ENCODE measurements at regions not wholly inside any gene's neighbourhood (a gene's known extent, or its start where the extent isn't known, plus 50 kb on each side); places are given as distances from the start of the nearest gene placed in this dataset.

DNA sequence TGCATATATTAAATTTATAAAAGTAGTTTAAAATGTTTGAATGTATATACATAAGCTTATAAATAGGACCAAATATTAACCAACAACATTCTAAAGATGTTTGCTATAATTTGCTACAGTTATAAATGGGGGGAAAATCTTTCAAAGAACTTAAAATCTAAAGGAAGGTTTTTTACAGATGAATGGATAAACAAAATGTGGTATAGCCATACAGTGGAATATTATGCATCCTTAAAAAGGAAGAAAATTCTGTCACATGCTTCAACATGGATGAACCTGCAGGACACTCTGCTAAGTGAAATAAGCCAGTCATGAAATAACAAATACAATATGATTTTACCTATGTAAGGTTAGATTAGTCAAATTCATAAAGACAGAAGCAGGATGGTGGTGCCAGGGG, 75.8 kb downstream of the TMEM17 start:
- Histone ChIP-seq H2AFZ (ENCODE audit: low read length) (no peak overlapping the region), H3K9me3 (ENCODE audit: low read depth, low read length) (no peaks in the 10 kb centered on the region), H3K27me3 (ENCODE audit: insufficient read depth, low read length) (peaks cover 4% of the 10 kb centered on the region), H3K27ac (ENCODE audit: low read depth, low read length) (no peak overlapping the region), H3K4me3 (ENCODE audit: insufficient read depth, low read length) (no peak overlapping the region), H3K4me1 (ENCODE audit: insufficient read depth, low read length) (no peaks in the 10 kb centered on the region), H4K20me1 (ENCODE audit: insufficient read depth, low read length) (no peaks in the 10 kb centered on the region), H3K79me2 (ENCODE audit: insufficient read depth, low read length) (no peaks in the 10 kb centered on the region), H3K36me3 (ENCODE audit: insufficient read depth, low read length) (no peaks in the 10 kb centered on the region), H3K4me2 (ENCODE audit: insufficient read depth, low read length) (no peak overlapping the region)
- DNase-seq (ENCODE audit: insufficient read length, low spot score, missing footprints) = no peak
- TF ChIP-seq, protein P1, sequence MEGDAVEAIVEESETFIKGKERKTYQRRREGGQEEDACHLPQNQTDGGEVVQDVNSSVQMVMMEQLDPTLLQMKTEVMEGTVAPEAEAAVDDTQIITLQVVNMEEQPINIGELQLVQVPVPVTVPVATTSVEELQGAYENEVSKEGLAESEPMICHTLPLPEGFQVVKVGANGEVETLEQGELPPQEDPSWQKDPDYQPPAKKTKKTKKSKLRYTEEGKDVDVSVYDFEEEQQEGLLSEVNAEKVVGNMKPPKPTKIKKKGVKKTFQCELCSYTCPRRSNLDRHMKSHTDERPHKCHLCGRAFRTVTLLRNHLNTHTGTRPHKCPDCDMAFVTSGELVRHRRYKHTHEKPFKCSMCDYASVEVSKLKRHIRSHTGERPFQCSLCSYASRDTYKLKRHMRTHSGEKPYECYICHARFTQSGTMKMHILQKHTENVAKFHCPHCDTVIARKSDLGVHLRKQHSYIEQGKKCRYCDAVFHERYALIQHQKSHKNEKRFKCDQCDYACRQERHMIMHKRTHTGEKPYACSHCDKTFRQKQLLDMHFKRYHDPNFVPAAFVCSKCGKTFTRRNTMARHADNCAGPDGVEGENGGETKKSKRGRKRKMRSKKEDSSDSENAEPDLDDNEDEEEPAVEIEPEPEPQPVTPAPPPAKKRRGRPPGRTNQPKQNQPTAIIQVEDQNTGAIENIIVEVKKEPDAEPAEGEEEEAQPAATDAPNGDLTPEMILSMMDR (IDR thresholded peaks at IDR 0.05; ENCODE audit: extremely low read depth, low read depth, low read length) = no peak

DNA sequence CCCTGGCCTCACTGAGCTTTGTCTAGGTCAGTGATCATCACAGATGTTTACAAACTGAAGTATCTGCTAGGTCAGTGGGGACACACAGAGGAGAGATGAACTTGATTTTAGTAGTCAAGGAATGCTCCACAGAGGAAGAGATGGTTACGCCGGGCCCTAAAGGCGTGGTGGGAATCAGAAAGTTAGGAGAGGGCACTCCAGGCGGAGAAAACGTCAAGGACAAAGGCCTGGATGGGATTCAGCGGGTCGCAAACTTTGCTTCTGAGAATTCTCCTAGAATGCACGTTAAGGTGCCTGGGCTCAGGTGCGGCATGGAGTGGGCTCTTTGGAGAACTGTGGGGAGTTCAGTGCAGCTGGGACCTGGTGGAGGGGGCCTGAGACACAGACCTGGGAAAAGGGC, 78.8 kb downstream of the TMEM17 start:
- Histone ChIP-seq H3K36me3 (ENCODE audit: insufficient read depth, low read length) (no peaks in the 10 kb centered on the region), H3K4me3 (ENCODE audit: insufficient read depth, low read length) (no peak overlapping the region)
- DNase-seq (ENCODE audit: insufficient read length, low spot score, missing footprints) = peak; percentile 73

DNA sequence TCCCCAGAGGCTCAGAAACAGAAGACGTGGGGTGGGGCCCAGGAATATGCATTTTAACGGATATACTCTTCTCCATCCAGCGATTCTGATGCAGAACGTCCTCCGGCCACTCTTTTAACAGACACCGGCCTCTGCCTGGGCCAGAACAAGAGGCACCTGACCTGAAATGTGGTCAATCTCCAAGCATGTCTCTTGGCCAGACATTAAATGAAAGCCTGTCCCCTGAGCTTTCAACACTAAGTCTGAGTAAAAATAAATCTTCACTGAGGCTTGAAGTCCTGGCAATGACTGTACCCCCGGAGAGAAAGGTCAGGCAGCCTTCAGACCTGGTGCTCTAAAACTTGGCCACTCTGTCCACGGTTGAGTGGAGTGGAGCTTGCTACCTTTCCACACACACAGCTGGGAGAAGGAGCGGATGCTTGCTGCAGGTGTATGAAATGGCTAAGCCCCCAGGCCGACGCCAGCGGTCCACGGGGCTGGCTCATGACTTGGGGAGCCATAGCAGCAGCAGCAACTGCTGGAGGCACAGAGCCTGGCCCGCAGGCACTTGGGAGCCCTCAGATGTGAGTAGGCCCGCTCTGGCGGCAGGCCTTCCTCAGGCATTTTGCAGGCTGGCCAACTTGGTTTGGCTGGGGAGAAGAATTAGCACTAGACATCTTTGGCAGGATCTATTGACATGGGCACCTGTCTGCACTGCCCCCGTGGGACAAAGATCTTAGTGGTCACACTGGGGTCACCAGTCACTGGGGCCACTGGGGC, 79.7 kb downstream of the TMEM17 start:
- Histone ChIP-seq H3K9me3 (ENCODE audit: low read depth, low read length) (no peaks in the 10 kb centered on the region), H3K27ac (ENCODE audit: low read depth, low read length) (no peak overlapping the region), H2AFZ (ENCODE audit: low read length) (no peak overlapping the region), H3K4me3 (ENCODE audit: insufficient read depth, low read length) (no peak overlapping the region), H3K79me2 (ENCODE audit: insufficient read depth, low read length) (no peaks in the 10 kb centered on the region), H3K4me2 (ENCODE audit: insufficient read depth, low read length) (no peak overlapping the region), H3K36me3 (ENCODE audit: insufficient read depth, low read length) (no peaks in the 10 kb centered on the region), H3K4me1 (ENCODE audit: insufficient read depth, low read length) (no peaks in the 10 kb centered on the region), H3K27me3 (ENCODE audit: insufficient read depth, low read length) (peaks cover 5% of the 10 kb centered on the region), H4K20me1 (ENCODE audit: insufficient read depth, low read length) (no peaks in the 10 kb centered on the region)
- no peak for DNase-seq (ENCODE audit: insufficient read length, low spot score, missing footprints)
- TF ChIP-seq, protein P1 (IDR thresholded peaks at IDR 0.05; ENCODE audit: extremely low read depth, low read depth, low read length) = no peak

More for the DNA sequence above, 78.8 kb downstream of the TMEM17 start:
- H2AFZ ChIP-seq (ENCODE audit: low read length) = no peak overlapping the region
- H3K4me1 ChIP-seq (ENCODE audit: insufficient read depth, low read length) = no peaks in the 10 kb centered on the region
- H3K4me2 ChIP-seq (ENCODE audit: insufficient read depth, low read length) = no peak overlapping the region
- TF ChIP-seq, protein P1 (IDR thresholded peaks at IDR 0.05; ENCODE audit: extremely low read depth, low read depth, low read length) = no peak
- H4K20me1 ChIP-seq (ENCODE audit: insufficient read depth, low read length) = no peaks in the 10 kb centered on the region
- H3K9me3 ChIP-seq (ENCODE audit: low read depth, low read length) = no peaks in the 10 kb centered on the region
- no peaks in the 10 kb centered on the region for H3K79me2 ChIP-seq (ENCODE audit: insufficient read depth, low read length)
- H3K27me3 ChIP-seq (ENCODE audit: insufficient read depth, low read length) = peaks cover 4% of the 10 kb centered on the region
- no peak overlapping the region for H3K27ac ChIP-seq (ENCODE audit: low read depth, low read length)

DNA sequence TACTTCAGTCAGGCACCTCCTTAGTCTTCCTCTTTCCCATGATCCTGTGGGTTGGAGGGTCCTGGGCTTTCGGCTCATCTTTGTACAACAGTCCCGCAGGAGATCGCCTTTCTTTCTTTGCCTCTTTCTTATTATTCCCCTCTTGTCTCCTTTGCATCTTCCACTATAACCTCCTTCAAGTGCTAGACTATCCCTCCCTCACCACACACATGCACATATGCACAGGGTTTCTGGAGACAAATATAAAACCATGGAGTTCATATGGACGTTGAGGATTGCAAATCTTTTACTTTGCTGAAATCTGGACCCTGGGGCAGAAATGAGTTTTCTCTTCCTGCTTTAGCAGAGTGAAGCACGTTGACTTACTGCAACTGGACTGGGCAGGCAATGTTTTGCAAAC, 80.3 kb downstream of the TMEM17 start:
- H3K9me3 ChIP-seq (ENCODE audit: low read depth, low read length) = no peaks in the 10 kb centered on the region
- peaks cover 2% of the 10 kb centered on the region for H3K27me3 ChIP-seq (ENCODE audit: insufficient read depth, low read length)
- no peak for DNase-seq (ENCODE audit: insufficient read length, low spot score, missing footprints)
- TF ChIP-seq, protein P1 (IDR thresholded peaks at IDR 0.05; ENCODE audit: extremely low read depth, low read depth, low read length) = no peak
- no peak overlapping the region for H3K27ac ChIP-seq (ENCODE audit: low read depth, low read length)
- no peak overlapping the region for H3K4me2 ChIP-seq (ENCODE audit: insufficient read depth, low read length)
- H3K4me3 ChIP-seq (ENCODE audit: insufficient read depth, low read length) = no peak overlapping the region
- H3K36me3 ChIP-seq (ENCODE audit: insufficient read depth, low read length) = no peaks in the 10 kb centered on the region
- H3K4me1 ChIP-seq (ENCODE audit: insufficient read depth, low read length) = no peaks in the 10 kb centered on the region
- H2AFZ ChIP-seq (ENCODE audit: low read length) = no peak overlapping the region
- H4K20me1 ChIP-seq (ENCODE audit: insufficient read depth, low read length) = no peaks in the 10 kb centered on the region
- H3K79me2 ChIP-seq (ENCODE audit: insufficient read depth, low read length) = no peaks in the 10 kb centered on the region

All from osteoblast (primary cell).